Naive thymus-derived CD8-positive, alpha-beta T cell (primary cell): ENCODE measurements at regions not wholly inside any gene's neighbourhood (a gene's known extent, or its start where the extent isn't known, plus 50 kb on each side); places are given as distances from the start of the nearest gene placed in this dataset.

Experiments used
- ATAC-seq, 2 donors: fragments of 150-1000 bp; cut with Tn5 transposase in 1 of 2; sonication (Bioruptor Pico), chemical (Tn5 transposase) in 1 of 2; 1 replicate in 1 of 2; 2 replicates in 1 of 2; pipeline ENCODE4 v1.10.0; 2021; ENCODE audit warnings: mild to moderate bottlenecking in 2 of 2, moderate library complexity in 2 of 2
- POLR2A ChIA-PET: fragments of 350-600 bp; sonication (Branson Sonifier 250); formaldehyde crosslinking; loops from one replicate; lab custom pipeline; 2021; ENCODE audit warnings: antibody characterized with exemption; lab: Charles Lee
- DNase-seq, 10 donors: peaks; one replicate each; pipeline versions ENCODE4 v3.0.0 to v3.0.0-alpha.2; 2020 to 2022
- H3K27ac Mint-ChIP-seq, 10 donors: one replicate each; pipeline ENCODE4 v1.8.0; 2020 to 2022; ENCODE audit warnings: mild to moderate bottlenecking in 10 of 10, mixed read lengths in 10 of 10, moderate library complexity in 4 of 10, inconsistent platforms in 1 of 10
- H3K27me3 Mint-ChIP-seq, 5 donors: one replicate each; pipeline ENCODE4 v1.8.0; 2021 to 2022; ENCODE audit warnings: mixed read lengths in 5 of 5
- H3K36me3 Mint-ChIP-seq, 3 donors: one replicate each; pipeline ENCODE4 v1.8.0; 2020 to 2022; ENCODE audit warnings: mixed read lengths in 3 of 3, mild to moderate bottlenecking in 2 of 3, inconsistent platforms in 1 of 3
- H3K4me1 Mint-ChIP-seq, 4 donors: one replicate each; pipeline ENCODE4 v1.8.0; 2021 to 2022; ENCODE audit warnings: mixed read lengths in 4 of 4
- H3K4me3 Mint-ChIP-seq, 10 donors: one replicate each; pipeline ENCODE4 v1.8.0; 2020 to 2022; ENCODE audit warnings: mild to moderate bottlenecking in 10 of 10, mixed read lengths in 10 of 10, moderate library complexity in 6 of 10, inconsistent platforms in 1 of 10
- H3K9me3 Mint-ChIP-seq, 9 donors: one replicate each; pipeline ENCODE4 v1.8.0; 2020 to 2022; ENCODE audit warnings: mixed read lengths in 9 of 9, mild to moderate bottlenecking in 3 of 9, inconsistent platforms in 1 of 9, moderate library complexity in 1 of 9

GRCh38 chr6:47383360-47383759, 73.7 kb upstream of the TNFRSF21 start:
- peaks cover 0 to 8% (median 0%) of the 10 kb centered on the region in 3 donors for H3K36me3 Mint-ChIP-seq
- H3K4me3 Mint-ChIP-seq = no peak overlapping the region
- H3K4me1 Mint-ChIP-seq = no peaks in the 10 kb centered on the region
- peaks cover 0 to 20% (median 8%) of the 10 kb centered on the region in 9 donors for H3K9me3 Mint-ChIP-seq
- peaks cover 0 to 9% (median 3%) of the 10 kb centered on the region in 5 donors for H3K27me3 Mint-ChIP-seq
- no peak for DNase-seq
- no peak overlapping the region for H3K27ac Mint-ChIP-seq
- POLR2A ChIA-PET = no interaction called here
- ATAC-seq = no peak

GRCh38 chr6:47391675-47392074, 82.0 kb upstream of the TNFRSF21 start:
- DNase-seq = no peak
- H3K36me3 Mint-ChIP-seq = peaks cover 0 to 43% (median 4%) of the 10 kb centered on the region in 3 donors
- H3K9me3 Mint-ChIP-seq = peaks cover 0 to 50% (median 31%) of the 10 kb centered on the region in 9 donors
- H3K4me1 Mint-ChIP-seq = no peaks in the 10 kb centered on the region
- H3K27me3 Mint-ChIP-seq = peaks cover 0 to 9% (median 4%) of the 10 kb centered on the region in 5 donors
- no peak for ATAC-seq
- POLR2A ChIA-PET = no interaction called here
- H3K27ac Mint-ChIP-seq = no peak overlapping the region
- H3K4me3 Mint-ChIP-seq = no peak overlapping the region

GRCh38 chr6:47392251-47392650, 82.5 kb upstream of the TNFRSF21 start:
- ATAC-seq = no peak
- DNase-seq = no peak
- Mint-ChIP-seq H3K36me3 (peaks cover 0 to 43% (median 4%) of the 10 kb centered on the region in 3 donors), H3K4me1 (no peaks in the 10 kb centered on the region), H3K27me3 (peaks cover 0 to 10% (median 4%) of the 10 kb centered on the region in 5 donors), H3K9me3 (peaks cover 0 to 50% (median 25%) of the 10 kb centered on the region in 9 donors), H3K27ac (no peak overlapping the region), H3K4me3 (no peak overlapping the region)
- POLR2A ChIA-PET = no interaction called here

GRCh38 chr6:47396401-47397069, 81.1 kb upstream of the CD2AP start:
- Mint-ChIP-seq H3K36me3 (peaks cover 0 to 12% (median under 1%) of the 10 kb centered on the region in 3 donors), H3K4me3 (no peak overlapping the region), H3K9me3 (peaks cover 0 to 14% (median 8%) of the 10 kb centered on the region in 9 donors), H3K27ac (no peak overlapping the region), H3K4me1 (no peaks in the 10 kb centered on the region), H3K27me3 (peaks cover 0 to 9% (median 0%) of the 10 kb centered on the region in 5 donors)
- ATAC-seq = no peak
- DNase-seq = no peak
- POLR2A ChIA-PET = no interaction called here

GRCh38 chr6:47400581-47400980, 77.0 kb upstream of the CD2AP start:
- peaks cover 0 to 10% (median 0%) of the 10 kb centered on the region in 5 donors for H3K27me3 Mint-ChIP-seq
- no peak overlapping the region for H3K27ac Mint-ChIP-seq
- ATAC-seq (no peak), DNase-seq (no peak)
- H3K9me3 Mint-ChIP-seq = no peaks in the 10 kb centered on the region
- no peak overlapping the region for H3K4me3 Mint-ChIP-seq
- POLR2A ChIA-PET = no interaction called here
- no peaks in the 10 kb centered on the region for H3K36me3 Mint-ChIP-seq
- H3K4me1 Mint-ChIP-seq = peaks cover 0 to 5% (median 0%) of the 10 kb centered on the region in 4 donors

- POLR2A ChIA-PET = no interaction called here
- DNase-seq (no peak), ATAC-seq (no peak)
- no peak overlapping the region for H3K27ac Mint-ChIP-seq
- H3K4me3 Mint-ChIP-seq = no peak overlapping the region
- H3K36me3 Mint-ChIP-seq = no peaks in the 10 kb centered on the region
- H3K9me3 Mint-ChIP-seq = no peaks in the 10 kb centered on the region
- peaks cover 0 to 12% (median 0%) of the 10 kb centered on the region in 5 donors for H3K27me3 Mint-ChIP-seq
- peaks cover 0 to 5% (median 0%) of the 10 kb centered on the region in 4 donors for H3K4me1 Mint-ChIP-seq
These were observed 75.5 kb upstream of the CD2AP start for GRCh38 chr6:47402081-47402480.

GRCh38 chr6:47403056-47403455, 74.5 kb upstream of the CD2AP start:
- DNase-seq (no peak), ATAC-seq (no peak)
- Mint-ChIP-seq H3K27me3 (peaks cover 0 to 12% (median 0%) of the 10 kb centered on the region in 5 donors), H3K36me3 (no peaks in the 10 kb centered on the region), H3K4me1 (peaks cover 0 to 5% (median 0%) of the 10 kb centered on the region in 4 donors), H3K4me3 (no peak overlapping the region), H3K27ac (no peak overlapping the region), H3K9me3 (no peaks in the 10 kb centered on the region)
- POLR2A ChIA-PET = no interaction called here

- H3K9me3 Mint-ChIP-seq = no peaks in the 10 kb centered on the region
- POLR2A ChIA-PET = no interaction called here
- H3K27ac Mint-ChIP-seq = no peak overlapping the region
- H3K4me3 Mint-ChIP-seq = no peak overlapping the region
- peaks cover 0 to 12% (median 0%) of the 10 kb centered on the region in 5 donors for H3K27me3 Mint-ChIP-seq
- ATAC-seq = no peak
- no peak for DNase-seq
- H3K36me3 Mint-ChIP-seq = no peaks in the 10 kb centered on the region
- H3K4me1 Mint-ChIP-seq = peaks cover 0 to 5% (median 0%) of the 10 kb centered on the region in 4 donors
These were observed 73.8 kb upstream of the CD2AP start for GRCh38 chr6:47403801-47404200.

- H3K9me3 Mint-ChIP-seq = no peaks in the 10 kb centered on the region
- no peaks in the 10 kb centered on the region for H3K36me3 Mint-ChIP-seq
- peaks cover 0 to 12% (median 0%) of the 10 kb centered on the region in 5 donors for H3K27me3 Mint-ChIP-seq
- no peak for ATAC-seq
- peaks cover 0 to 5% (median 0%) of the 10 kb centered on the region in 4 donors for H3K4me1 Mint-ChIP-seq
- POLR2A ChIA-PET = no interaction called here
- no peak for DNase-seq
- H3K27ac Mint-ChIP-seq = no peak overlapping the region
- no peak overlapping the region for H3K4me3 Mint-ChIP-seq
These were observed 73.2 kb upstream of the CD2AP start for GRCh38 chr6:47404435-47404834.

- ATAC-seq (no peak), DNase-seq (no peak)
- Mint-ChIP-seq H3K27ac (no peak overlapping the region), H3K4me1 (peaks cover 0 to 5% (median 0%) of the 10 kb centered on the region in 4 donors), H3K9me3 (no peaks in the 10 kb centered on the region), H3K36me3 (no peaks in the 10 kb centered on the region), H3K27me3 (peaks cover 0 to 12% (median 0%) of the 10 kb centered on the region in 5 donors), H3K4me3 (no peak overlapping the region)
- POLR2A ChIA-PET = no interaction called here
These were observed 72.3 kb upstream of the CD2AP start for GRCh38 chr6:47405273-47405672.

- POLR2A ChIA-PET = no interaction called here
- peaks cover 0 to 5% (median 0%) of the 10 kb centered on the region in 4 donors for H3K4me1 Mint-ChIP-seq
- ATAC-seq (no peak), DNase-seq (no peak)
- no peak overlapping the region for H3K27ac Mint-ChIP-seq
- H3K27me3 Mint-ChIP-seq = peaks cover 0 to 7% (median 0%) of the 10 kb centered on the region in 5 donors
- H3K9me3 Mint-ChIP-seq = no peaks in the 10 kb centered on the region
- H3K36me3 Mint-ChIP-seq = no peaks in the 10 kb centered on the region
- H3K4me3 Mint-ChIP-seq = no peak overlapping the region
These were observed 70.0 kb upstream of the CD2AP start for GRCh38 chr6:47407300-47408281.

GRCh38 chr6:47413752-47414422, 63.7 kb upstream of the CD2AP start:
- POLR2A ChIA-PET = interaction anchor here (2.0 kb wide), 1 partner anchor 64 kb away, joined by 26 read pairs; the partner anchor contains the start of gene CD2AP
- peak overlapping the region; percentile 54 to 90 (median 86) for H3K4me3 Mint-ChIP-seq
- H3K27ac Mint-ChIP-seq = peak overlapping the region; percentile 11 to 92 (median 91)
- no peaks in the 10 kb centered on the region for H3K9me3 Mint-ChIP-seq
- H3K4me1 Mint-ChIP-seq = peaks cover 7 to 20% (median 19%) of the 10 kb centered on the region in 4 donors
- H3K27me3 Mint-ChIP-seq = no peaks in the 10 kb centered on the region
- peak in 9 of 10 donors; percentile 9 to 72 (median 47) for DNase-seq
- H3K36me3 Mint-ChIP-seq = no peaks in the 10 kb centered on the region
- peak; percentile 81 for ATAC-seq
